Common myeloid progenitor, CD34-positive (primary cell): ENCODE measurements at regions not wholly inside any gene's neighbourhood (a gene's known extent, or its start where the extent isn't known, plus 50 kb on each side); places are given as distances from the start of the nearest gene placed in this dataset.
"Not testable (repeated sequence)": the region's sequence is repeated elsewhere in the genome, so short reads cannot be mapped to it uniquely, and the experiment has no call there.

Source experiments
- CTCF ChIA-PET: fragments of 350-600 bp; sonication (Branson Sonifier 250); formaldehyde crosslinking; loops from one replicate; lab custom pipeline; 2021; ENCODE audit warnings: antibody characterized with exemption; lab: Charles Lee
- POLR2A ChIA-PET: fragments of 350-600 bp; sonication (Branson Sonifier 250); formaldehyde crosslinking; loops from one replicate; lab custom pipeline; 2021; ENCODE audit warnings: antibody characterized with exemption; lab: Charles Lee
- DNase-seq, 3 donors: peaks; one replicate each; pipeline versions ENCODE4 v3.0.0 to v3.0.0-alpha.2; 2013
- H3K27ac ChIP-seq, 2 experiments: 1 replicate in 1 of 2; 2 replicates in 1 of 2; pipeline ENCODE4 v1.7.0; 2013; ENCODE audit warnings: inconsistent platforms in 2 of 2, low read length in 2 of 2, mild to moderate bottlenecking in 2 of 2, low read depth in 1 of 2, moderate library complexity in 1 of 2; ENCODE audit not compliant: severe bottlenecking in 2 of 2, insufficient read depth in 1 of 2, poor library complexity in 1 of 2
- H3K27me3 ChIP-seq, 5 experiments: replicated peaks in 2 of 5; 1 replicate in 3 of 5; 2 replicates in 2 of 5; pipeline versions ENCODE4 v1.6.1 to v1.7.0; 2013; ENCODE audit warnings: low read length in 4 of 5, mild to moderate bottlenecking in 2 of 5, moderate library complexity in 2 of 5, inconsistent platforms in 1 of 5; ENCODE audit not compliant: insufficient read depth in 5 of 5, control insufficient read depth in 4 of 5
- H3K36me3 ChIP-seq, 4 experiments: 1 replicate in 2 of 4; 2 replicates in 2 of 4; pipeline versions ENCODE4 v1.6.1 to v1.7.0; 2013; ENCODE audit warnings: low read length in 3 of 4, control low read depth in 1 of 4, mild to moderate bottlenecking in 1 of 4; ENCODE audit not compliant: control insufficient read depth in 4 of 4, insufficient read depth in 4 of 4
- H3K4me1 ChIP-seq, 4 experiments: 1 replicate in 3 of 4; 2 replicates in 1 of 4; pipeline versions ENCODE4 v1.6.1 to v1.7.1; 2013; ENCODE audit warnings: low read length in 3 of 4, mild to moderate bottlenecking in 3 of 4, control low read depth in 1 of 4, inconsistent platforms in 1 of 4, moderate library complexity in 1 of 4; ENCODE audit not compliant: control insufficient read depth in 4 of 4, insufficient read depth in 4 of 4; ENCODE audit errors: control extremely low read depth in 1 of 4
- H3K4me3 ChIP-seq, 7 experiments: 1 replicate in 4 of 7; 2 replicates in 3 of 7; pipeline versions ENCODE4 v1.5.1 to v1.7.0; 2013; ENCODE audit warnings: mild to moderate bottlenecking in 7 of 7, low read length in 6 of 7, moderate library complexity in 6 of 7, inconsistent platforms in 2 of 7, low read depth in 2 of 7, control low read depth in 1 of 7; ENCODE audit not compliant: insufficient read depth in 4 of 7, control insufficient read depth in 1 of 7; ENCODE audit errors: extremely low read depth in 1 of 7
- H3K9me3 ChIP-seq, 5 experiments: 1 replicate in 4 of 5; 2 replicates in 1 of 5; pipeline versions ENCODE4 v1.6.1 to v1.7.1; 2013; ENCODE audit warnings: low read length in 4 of 5, mild to moderate bottlenecking in 2 of 5, inconsistent platforms in 1 of 5, low read depth in 1 of 5, moderate library complexity in 1 of 5; ENCODE audit not compliant: control insufficient read depth in 4 of 5, insufficient read depth in 2 of 5; ENCODE audit errors: control extremely low read depth in 1 of 5
- WGBS: methylation state at CpG from one replicate; pipeline ENCODE4 v1.1.5; 2013; ENCODE audit not compliant: insufficient coverage; 5-methylcytosine and 5-hydroxymethylcytosine counted together

GRCh38 chr4:135476272-135476671 is 1274.7 kb upstream of the PABPC4L start:
- no CpG with 5 or more reads among the region's 2 CpGs for WGBS
- CTCF ChIA-PET, result no interaction called here
- Histone ChIP-seq H3K4me3 (no peak overlapping the region), H3K4me1 (no peaks in the 10 kb centered on the region), H3K36me3 (no peaks in the 10 kb centered on the region), H3K27ac (no peak overlapping the region), H3K27me3 (no peaks in the 10 kb centered on the region), H3K9me3 (no peaks in the 10 kb centered on the region)
- POLR2A ChIA-PET, result no interaction called here
- no peak for DNase-seq

GRCh38 chr4:135464311-135464710 is 1262.7 kb upstream of the PABPC4L start:
- H3K36me3 ChIP-seq, result no peaks in the 10 kb centered on the region
- ChIA-PET POLR2A (no interaction called here), CTCF (no interaction called here)
- no peaks in the 10 kb centered on the region for H3K4me1 ChIP-seq
- DNase-seq, result no peak
- H3K4me3 ChIP-seq, result no peak overlapping the region
- H3K27me3 ChIP-seq, result no peaks in the 10 kb centered on the region
- no peaks in the 10 kb centered on the region for H3K9me3 ChIP-seq
- no peak overlapping the region for H3K27ac ChIP-seq
- 100% methylated on average over 1 of the region's 7 CpGs for WGBS

GRCh38 chr4:135447598-135447997 is 1246.0 kb upstream of the PABPC4L start:
- WGBS, result no CpG with 5 or more reads among the region's 22 CpGs
- CTCF ChIA-PET, DNase-seq, H3K4me3 ChIP-seq, H3K9me3 ChIP-seq, H3K27ac ChIP-seq, H3K27me3 ChIP-seq, H3K4me1 ChIP-seq, POLR2A ChIA-PET, H3K36me3 ChIP-seq: not testable (repeated sequence)

GRCh38 chr4:135434936-135435335 is 1233.3 kb upstream of the PABPC4L start:
- 100% methylated on average over 1 of the region's 2 CpGs for WGBS

GRCh38 chr4:135429528-135429927 is 1227.9 kb upstream of the PABPC4L start:
- no peaks in the 10 kb centered on the region for H3K4me1 ChIP-seq
- H3K27me3 ChIP-seq, result no peaks in the 10 kb centered on the region
- no peaks in the 10 kb centered on the region for H3K36me3 ChIP-seq
- no peak for DNase-seq
- H3K4me3 ChIP-seq, result no peak overlapping the region
- CTCF ChIA-PET, result no interaction called here
- H3K9me3 ChIP-seq, result no peaks in the 10 kb centered on the region
- POLR2A ChIA-PET, result no interaction called here
- WGBS, result no CpG with 5 or more reads among the region's 1 CpG
- no peak overlapping the region for H3K27ac ChIP-seq

More at GRCh38 chr4:135434936-135435335, 1233.3 kb upstream of the PABPC4L start:
- Histone ChIP-seq H3K4me3 (no peak overlapping the region), H3K4me1 (no peaks in the 10 kb centered on the region), H3K36me3 (no peaks in the 10 kb centered on the region), H3K27me3 (no peaks in the 10 kb centered on the region), H3K27ac (no peak overlapping the region), H3K9me3 (no peaks in the 10 kb centered on the region)
- CTCF ChIA-PET, result no interaction called here
- POLR2A ChIA-PET, result no interaction called here
- no peak for DNase-seq

GRCh38 chr4:135418353-135418752 is 1216.8 kb upstream of the PABPC4L start:
- no peaks in the 10 kb centered on the region for H3K36me3 ChIP-seq
- no peaks in the 10 kb centered on the region for H3K4me1 ChIP-seq
- H3K4me3 ChIP-seq, result no peak overlapping the region
- H3K27ac ChIP-seq, result no peak overlapping the region
- no CpG with 5 or more reads among the region's 1 CpG for WGBS
- peak in 2 of 3 donors; percentile 7 to 12 for DNase-seq
- no peaks in the 10 kb centered on the region for H3K9me3 ChIP-seq
- H3K27me3 ChIP-seq, result no peaks in the 10 kb centered on the region
- CTCF ChIA-PET, result no interaction called here
- POLR2A ChIA-PET, result no interaction called here

- 91% methylated on average over 4 of the region's 4 CpGs for WGBS
- Histone ChIP-seq H3K27ac (no peak overlapping the region), H3K4me3 (no peak overlapping the region), H3K27me3 (no peaks in the 10 kb centered on the region), H3K4me1 (no peaks in the 10 kb centered on the region), H3K36me3 (no peaks in the 10 kb centered on the region), H3K9me3 (no peaks in the 10 kb centered on the region)
- ChIA-PET POLR2A (no interaction called here), CTCF (no interaction called here)
- DNase-seq, result no peak
Observed at GRCh38 chr4:135412213-135412612, 1210.6 kb upstream of the PABPC4L start.
